Neural crest cell (in vitro differentiated cells): ENCODE measurements at regions not wholly inside any gene's neighbourhood (a gene's known extent, or its start where the extent isn't known, plus 50 kb on each side); places are given as distances from the start of the nearest gene placed in this dataset.

Source experiments
- DNase-seq: peaks from one replicate; pipeline ENCODE4 v3.0.0; 2021; ENCODE audit warnings: low read depth, mixed read lengths, low spot score
- H3K27ac Mint-ChIP-seq: one replicate; pipeline ENCODE4 v1.8.0; 2021; ENCODE audit warnings: mild to moderate bottlenecking, mixed read lengths; ENCODE audit not compliant: unreplicated experiment
- H3K27me3 Mint-ChIP-seq: 2 replicates; pipeline ENCODE4 v1.8.0; 2021; ENCODE audit warnings: low read depth, mild to moderate bottlenecking, mixed read lengths
- H3K36me3 Mint-ChIP-seq: 2 replicates; pipeline ENCODE4 v1.8.0; 2021; ENCODE audit warnings: low read depth, mild to moderate bottlenecking, mixed read lengths
- H3K4me1 Mint-ChIP-seq: 2 replicates; pipeline ENCODE4 v1.8.0; 2021; ENCODE audit warnings: mixed read lengths
- H3K4me3 Mint-ChIP-seq: one replicate; pipeline ENCODE4 v1.8.0; 2021; ENCODE audit warnings: mild to moderate bottlenecking, mixed read lengths
- H3K9me3 Mint-ChIP-seq: 2 replicates; pipeline ENCODE4 v1.8.0; 2021; ENCODE audit warnings: mixed read lengths
- TF ChIP-seq, protein P1 (sequence below): fragments of 200-600 bp; sonication (generic); conservative IDR thresholded peaks from 2 replicates; pipeline ENCODE4 v1.5.0; 2021; ENCODE audit warnings: antibody characterized with exemption, mild to moderate bottlenecking

DNA sequence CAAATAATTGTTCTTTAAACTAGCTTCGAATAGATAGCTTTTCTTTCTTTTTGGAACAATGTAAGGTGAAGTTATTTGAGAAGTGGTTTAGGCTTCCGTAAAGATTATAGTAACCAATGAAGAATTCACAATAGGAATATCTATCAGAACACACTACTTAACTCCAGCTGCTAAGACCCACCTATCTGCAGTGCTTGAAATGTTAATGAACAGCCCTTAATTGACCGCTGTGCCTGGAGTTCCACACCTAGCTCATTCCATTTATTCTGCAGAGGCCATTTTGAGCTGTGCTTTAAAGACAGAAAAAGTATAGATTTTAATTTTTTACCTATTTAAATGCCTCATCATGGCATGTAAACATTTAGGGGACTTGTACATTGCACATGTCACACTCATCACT is 83.3 kb upstream of the APCDD1 start:
- no peak for DNase-seq
- H3K36me3 Mint-ChIP-seq, result no peaks in the 10 kb centered on the region
- peaks cover 15% of the 10 kb centered on the region for H3K4me1 Mint-ChIP-seq
- H3K4me3 Mint-ChIP-seq, result no peak overlapping the region
- H3K27ac Mint-ChIP-seq, result no peak overlapping the region
- TF ChIP-seq, protein P1, sequence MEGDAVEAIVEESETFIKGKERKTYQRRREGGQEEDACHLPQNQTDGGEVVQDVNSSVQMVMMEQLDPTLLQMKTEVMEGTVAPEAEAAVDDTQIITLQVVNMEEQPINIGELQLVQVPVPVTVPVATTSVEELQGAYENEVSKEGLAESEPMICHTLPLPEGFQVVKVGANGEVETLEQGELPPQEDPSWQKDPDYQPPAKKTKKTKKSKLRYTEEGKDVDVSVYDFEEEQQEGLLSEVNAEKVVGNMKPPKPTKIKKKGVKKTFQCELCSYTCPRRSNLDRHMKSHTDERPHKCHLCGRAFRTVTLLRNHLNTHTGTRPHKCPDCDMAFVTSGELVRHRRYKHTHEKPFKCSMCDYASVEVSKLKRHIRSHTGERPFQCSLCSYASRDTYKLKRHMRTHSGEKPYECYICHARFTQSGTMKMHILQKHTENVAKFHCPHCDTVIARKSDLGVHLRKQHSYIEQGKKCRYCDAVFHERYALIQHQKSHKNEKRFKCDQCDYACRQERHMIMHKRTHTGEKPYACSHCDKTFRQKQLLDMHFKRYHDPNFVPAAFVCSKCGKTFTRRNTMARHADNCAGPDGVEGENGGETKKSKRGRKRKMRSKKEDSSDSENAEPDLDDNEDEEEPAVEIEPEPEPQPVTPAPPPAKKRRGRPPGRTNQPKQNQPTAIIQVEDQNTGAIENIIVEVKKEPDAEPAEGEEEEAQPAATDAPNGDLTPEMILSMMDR, result no peak
- no peaks in the 10 kb centered on the region for H3K9me3 Mint-ChIP-seq
- peaks cover 4% of the 10 kb centered on the region for H3K27me3 Mint-ChIP-seq

DNA sequence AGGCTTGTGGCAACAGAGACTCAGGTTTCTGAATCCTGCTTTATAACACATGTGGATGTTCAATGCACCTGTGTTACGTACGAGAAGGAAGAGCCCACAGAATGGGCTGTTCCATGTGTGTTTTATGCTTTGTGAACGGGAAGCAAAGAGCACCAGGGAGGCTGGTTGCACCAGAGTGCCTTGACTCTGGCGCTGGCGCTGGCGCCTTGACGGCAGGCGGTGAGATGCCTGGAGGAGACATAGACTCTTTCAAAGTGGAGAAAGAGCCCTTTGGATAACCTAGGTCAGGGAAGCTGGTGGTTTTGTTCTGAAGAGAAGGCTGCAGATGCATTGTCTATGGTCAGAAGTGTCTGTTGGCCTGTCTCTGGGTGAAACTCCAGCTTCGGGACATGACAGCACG is 80.2 kb upstream of the APCDD1 start:
- Mint-ChIP-seq H3K9me3 (no peaks in the 10 kb centered on the region), H3K4me3 (no peak overlapping the region), H3K36me3 (no peaks in the 10 kb centered on the region), H3K27ac (no peak overlapping the region), H3K27me3 (no peaks in the 10 kb centered on the region), H3K4me1 (peaks cover 39% of the 10 kb centered on the region)
- no peak for DNase-seq
- TF ChIP-seq, protein P1, result no peak

- no peaks in the 10 kb centered on the region for H3K36me3 Mint-ChIP-seq
- H3K27me3 Mint-ChIP-seq, result no peaks in the 10 kb centered on the region
- DNase-seq, result peak; percentile 18
- TF ChIP-seq, protein P1, result no peak
- H3K9me3 Mint-ChIP-seq, result no peaks in the 10 kb centered on the region
- peak overlapping the region; percentile 55 for H3K27ac Mint-ChIP-seq
- peak overlapping the region; percentile 51 for H3K4me3 Mint-ChIP-seq
- H3K4me1 Mint-ChIP-seq, result peaks cover 45% of the 10 kb centered on the region
Measured at GRCh38 chr18:10374636-10375293, 79.7 kb upstream of the APCDD1 start.

GRCh38 chr18:10376731-10377130 is 77.7 kb upstream of the APCDD1 start:
- no peak overlapping the region for H3K27ac Mint-ChIP-seq
- DNase-seq, result no peak
- no peaks in the 10 kb centered on the region for H3K9me3 Mint-ChIP-seq
- H3K36me3 Mint-ChIP-seq, result no peaks in the 10 kb centered on the region
- TF ChIP-seq, protein P1, result no peak
- no peaks in the 10 kb centered on the region for H3K27me3 Mint-ChIP-seq
- peaks cover 45% of the 10 kb centered on the region for H3K4me1 Mint-ChIP-seq
- H3K4me3 Mint-ChIP-seq, result no peak overlapping the region

DNA sequence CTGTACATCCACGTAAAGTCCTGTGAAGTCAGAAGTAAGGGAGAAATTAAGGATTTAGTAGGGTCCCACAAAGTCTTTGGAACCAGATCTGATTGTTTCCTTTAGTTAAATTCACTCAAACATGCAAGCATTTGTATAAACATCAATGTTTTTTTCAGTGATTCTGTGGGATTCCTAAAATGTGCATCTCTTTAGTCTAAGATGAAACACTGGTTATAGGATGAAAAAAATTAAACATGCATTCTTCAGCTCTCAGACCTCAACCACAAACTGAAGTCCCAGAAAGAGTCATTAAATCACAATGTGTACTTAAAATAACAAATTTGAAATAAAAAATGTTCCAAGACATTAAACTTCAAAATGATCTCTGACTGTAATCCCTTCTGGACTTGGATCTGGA is 76.5 kb upstream of the APCDD1 start:
- peaks cover 45% of the 10 kb centered on the region for H3K4me1 Mint-ChIP-seq

More for the DNA sequence above, 76.5 kb upstream of the APCDD1 start:
- H3K9me3 Mint-ChIP-seq, result no peaks in the 10 kb centered on the region
- DNase-seq, result no peak
- no peaks in the 10 kb centered on the region for H3K36me3 Mint-ChIP-seq
- no peak overlapping the region for H3K27ac Mint-ChIP-seq
- H3K27me3 Mint-ChIP-seq, result no peaks in the 10 kb centered on the region
- TF ChIP-seq, protein P1, result no peak
- H3K4me3 Mint-ChIP-seq, result no peak overlapping the region
